ENCODE measurements at regions not wholly inside any gene's neighbourhood (a gene's known extent, or its start where the extent isn't known, plus 50 kb on each side); places are given as distances from the start of the nearest gene placed in this dataset.

GRCh38 chr6:149149653-149150052, 167.9 kb upstream of the TAB2 start:
- DNase-seq (ENCODE audit: low spot score), result no peak

GRCh38 chr6:149150301-149150700, 167.2 kb upstream of the TAB2 start:
- DNase-seq (ENCODE audit: low spot score), result no peak

- DNase-seq (ENCODE audit: low spot score), result no peak
These were observed 166.6 kb upstream of the TAB2 start for GRCh38 chr6:149150801-149151398.

GRCh38 chr6:149152521-149152920, 165.0 kb upstream of the TAB2 start:
- no peak for DNase-seq (ENCODE audit: low spot score)

GRCh38 chr6:149153100-149153499, 164.4 kb upstream of the TAB2 start:
- DNase-seq (ENCODE audit: low spot score), result no peak

- no peak for DNase-seq (ENCODE audit: low spot score)
These were observed 163.8 kb upstream of the TAB2 start for GRCh38 chr6:149153693-149154092.

GRCh38 chr6:149154261-149154821, 163.2 kb upstream of the TAB2 start:
- DNase-seq (ENCODE audit: low spot score), result no peak

- no peak for DNase-seq (ENCODE audit: low spot score)
These were observed 160.4 kb upstream of the TAB2 start for GRCh38 chr6:149157126-149157525.

GRCh38 chr6:149158076-149158475, 159.4 kb upstream of the TAB2 start:
- DNase-seq (ENCODE audit: low spot score), result no peak

- DNase-seq (ENCODE audit: low spot score), result no peak
These were observed 156.6 kb upstream of the TAB2 start for GRCh38 chr6:149160943-149161342.

- no peak for DNase-seq (ENCODE audit: low spot score)
These were observed 154.6 kb upstream of the TAB2 start for GRCh38 chr6:149162924-149163323.

GRCh38 chr6:149164199-149164750, 153.2 kb upstream of the TAB2 start:
- DNase-seq (ENCODE audit: low spot score), result no peak

- DNase-seq (ENCODE audit: low spot score), result no peak
These were observed 151.2 kb upstream of the TAB2 start for GRCh38 chr6:149166336-149166735.

- DNase-seq (ENCODE audit: low spot score), result no peak
These were observed 150.8 kb upstream of the TAB2 start for GRCh38 chr6:149166747-149167146.

GRCh38 chr6:149168968-149169367, 148.5 kb upstream of the TAB2 start:
- no peak for DNase-seq (ENCODE audit: low spot score)

- no peak for DNase-seq (ENCODE audit: low spot score)
These were observed 147.6 kb upstream of the TAB2 start for GRCh38 chr6:149169761-149170511.

GRCh38 chr6:149170564-149171452, 146.7 kb upstream of the TAB2 start:
- no peak for DNase-seq (ENCODE audit: low spot score)

- no peak for DNase-seq (ENCODE audit: low spot score)
These were observed 144.3 kb upstream of the TAB2 start for GRCh38 chr6:149173222-149173621.

GRCh38 chr6:149174962-149175361, 142.6 kb upstream of the TAB2 start:
- DNase-seq (ENCODE audit: low spot score), result no peak

GRCh38 chr6:149176971-149177667, 140.4 kb upstream of the TAB2 start:
- DNase-seq (ENCODE audit: low spot score), result peak; percentile 69

GRCh38 chr6:149179431-149179830, 138.1 kb upstream of the TAB2 start:
- DNase-seq (ENCODE audit: low spot score), result no peak

Measured in mucosa of gallbladder (tissue), 1 donor.